ENCODE measurements at regions not wholly inside any gene's neighbourhood (a gene's known extent, or its start where the extent isn't known, plus 50 kb on each side); places are given as distances from the start of the nearest gene placed in this dataset.
"Not testable (repeated sequence)": the region's sequence is repeated elsewhere in the genome, so short reads cannot be mapped to it uniquely, and the experiment has no call there.

GRCh38 chr11:29142573-29142972 is 874.3 kb downstream of the KCNA4 start:
- not testable (repeated sequence) for TF ChIP-seq ARNT (IDR thresholded peaks at IDR 0.05); PKNOX1 (IDR thresholded peaks at IDR 0.05); SUZ12 (IDR thresholded peaks at IDR 0.05); LEF1 (IDR thresholded peaks at IDR 0.05; ENCODE audit: borderline replicate concordance); FOXM1 (IDR thresholded peaks at IDR 0.05; ENCODE audit: borderline replicate concordance); SP1 (IDR thresholded peaks at IDR 0.05); NFRKB (IDR thresholded peaks at IDR 0.05); BHLHE40 (IDR thresholded peaks at IDR 0.05; ENCODE audit: borderline replicate concordance); ZNF384 (IDR thresholded peaks at IDR 0.05); L3MBTL2 (conservative IDR thresholded peaks at IDR 0.05); FOXA1 (IDR thresholded peaks at IDR 0.05); FOXK2 (IDR thresholded peaks at IDR 0.05); CTBP1 (IDR thresholded peaks at IDR 0.05; ENCODE audit: borderline replicate concordance)
